ENCODE measurements at regions not wholly inside any gene's neighbourhood (a gene's known extent, or its start where the extent isn't known, plus 50 kb on each side); places are given as distances from the start of the nearest gene placed in this dataset.

GRCh38 chr5:86101966-86102365 is 515.8 kb upstream of the COX7C start:
- intact Hi-C loops (cut with DNase I; ENCODE audit: low total_unique reads), result no loop called here
- H3K4me1 ChIP-seq, result no peaks in the 10 kb centered on the region
- no peak overlapping the region for H3K27ac ChIP-seq
- WGBS, 5 donors, result 80 to 90% (median 88%) methylated on average over 6 of the region's 6 CpGs
- TF ChIP-seq CTCF (IDR thresholded peaks at IDR 0.05 in 8 of 11, conservative IDR thresholded peaks at IDR 0.05 in 3 of 11), result no peak
- no peak for TF ChIP-seq POLR2A (IDR thresholded peaks at IDR 0.05)
- no peak for TF ChIP-seq POLR2AphosphoS5 (IDR thresholded peaks at IDR 0.05)
- no peaks in the 10 kb centered on the region for H3K36me3 ChIP-seq
- H3K27me3 ChIP-seq (replicated peaks in 1 of 7), result no peaks in the 10 kb centered on the region
- H3K9me3 ChIP-seq, result no peaks in the 10 kb centered on the region
- peak; percentile 64 for DNase-seq
- no peak overlapping the region for H3K4me3 ChIP-seq

- peak; percentile 62 for DNase-seq
- no peaks in the 10 kb centered on the region for H3K36me3 ChIP-seq
- intact Hi-C loops (cut with DNase I; ENCODE audit: low total_unique reads), result no loop called here
- no peak overlapping the region for H3K4me3 ChIP-seq
- no peak overlapping the region for H3K27ac ChIP-seq
- H3K9me3 ChIP-seq, result peaks cover 0 to 23% (median 0%) of the 10 kb centered on the region in 8 donors
- H3K27me3 ChIP-seq (replicated peaks in 1 of 7), result no peaks in the 10 kb centered on the region
- 75 to 87% (median 80%) methylated on average over 6 of the region's 6 CpGs for WGBS, 5 donors
- no peaks in the 10 kb centered on the region for H3K4me1 ChIP-seq
- TF ChIP-seq CTCF (IDR thresholded peaks at IDR 0.05 in 8 of 11, conservative IDR thresholded peaks at IDR 0.05 in 3 of 11), result no peak
Observed at GRCh38 chr5:86108825-86109224, 508.9 kb upstream of the COX7C start.

- Histone ChIP-seq H3K9me3 (peaks cover 0 to 23% (median 0%) of the 10 kb centered on the region in 8 donors), H3K4me1 (no peaks in the 10 kb centered on the region), H3K27me3 (replicated peaks in 1 of 7) (no peaks in the 10 kb centered on the region), H3K36me3 (no peaks in the 10 kb centered on the region), H3K27ac (no peak overlapping the region), H3K4me3 (no peak overlapping the region)
- no peak for TF ChIP-seq CTCF (IDR thresholded peaks at IDR 0.05 in 8 of 11, conservative IDR thresholded peaks at IDR 0.05 in 3 of 11)
- TF ChIP-seq POLR2AphosphoS5 (IDR thresholded peaks at IDR 0.05), result no peak
- TF ChIP-seq POLR2A (IDR thresholded peaks at IDR 0.05), result no peak
- DNase-seq, result no peak
- intact Hi-C loops (cut with DNase I; ENCODE audit: low total_unique reads), result no loop called here
Observed at GRCh38 chr5:86112249-86112648, 505.5 kb upstream of the COX7C start.

- Histone ChIP-seq H3K27ac (no peak overlapping the region), H3K4me3 (no peak overlapping the region), H3K36me3 (no peaks in the 10 kb centered on the region), H3K9me3 (peaks cover 0 to 8% (median 0%) of the 10 kb centered on the region in 8 donors), H3K4me1 (no peaks in the 10 kb centered on the region), H3K27me3 (replicated peaks in 1 of 7) (no peaks in the 10 kb centered on the region)
- no peak for TF ChIP-seq CTCF (IDR thresholded peaks at IDR 0.05 in 8 of 11, conservative IDR thresholded peaks at IDR 0.05 in 3 of 11)
- DNase-seq, result no peak
- WGBS, 5 donors, result 87 to 91% (median 90%) methylated on average over 1 of the region's 1 CpG
- intact Hi-C loops (cut with DNase I; ENCODE audit: low total_unique reads), result no loop called here
Observed at GRCh38 chr5:86115164-86115563, 502.6 kb upstream of the COX7C start.
